GM12864 (cell line): ENCODE measurements at regions not wholly inside any gene's neighbourhood (a gene's known extent, or its start where the extent isn't known, plus 50 kb on each side); places are given as distances from the start of the nearest gene placed in this dataset.

Source experiments
- DNase-seq: peaks from one replicate; pipeline ENCODE4 v3.0.0-alpha.2; 2011; ENCODE audit warnings: low read depth
- H3K4me3 ChIP-seq: 2 replicates; pipeline ENCODE4 v1.5.1; 2011; ENCODE audit warnings: mild to moderate bottlenecking, low read depth, low read length, control low read depth
- TF ChIP-seq, protein P1 (sequence below): IDR thresholded peaks from 2 replicates; pipeline ENCODE4 v1.5.1; 2011; ENCODE audit warnings: low read depth, mild to moderate bottlenecking, moderate library complexity, low read length, control low read depth, inconsistent platforms; ENCODE audit errors: missing control alignments

- TF ChIP-seq, protein P1, sequence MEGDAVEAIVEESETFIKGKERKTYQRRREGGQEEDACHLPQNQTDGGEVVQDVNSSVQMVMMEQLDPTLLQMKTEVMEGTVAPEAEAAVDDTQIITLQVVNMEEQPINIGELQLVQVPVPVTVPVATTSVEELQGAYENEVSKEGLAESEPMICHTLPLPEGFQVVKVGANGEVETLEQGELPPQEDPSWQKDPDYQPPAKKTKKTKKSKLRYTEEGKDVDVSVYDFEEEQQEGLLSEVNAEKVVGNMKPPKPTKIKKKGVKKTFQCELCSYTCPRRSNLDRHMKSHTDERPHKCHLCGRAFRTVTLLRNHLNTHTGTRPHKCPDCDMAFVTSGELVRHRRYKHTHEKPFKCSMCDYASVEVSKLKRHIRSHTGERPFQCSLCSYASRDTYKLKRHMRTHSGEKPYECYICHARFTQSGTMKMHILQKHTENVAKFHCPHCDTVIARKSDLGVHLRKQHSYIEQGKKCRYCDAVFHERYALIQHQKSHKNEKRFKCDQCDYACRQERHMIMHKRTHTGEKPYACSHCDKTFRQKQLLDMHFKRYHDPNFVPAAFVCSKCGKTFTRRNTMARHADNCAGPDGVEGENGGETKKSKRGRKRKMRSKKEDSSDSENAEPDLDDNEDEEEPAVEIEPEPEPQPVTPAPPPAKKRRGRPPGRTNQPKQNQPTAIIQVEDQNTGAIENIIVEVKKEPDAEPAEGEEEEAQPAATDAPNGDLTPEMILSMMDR: no peak
- no peak overlapping the region for H3K4me3 ChIP-seq
- no peak for DNase-seq
These were observed 2102.3 kb upstream of the CELF4 start for GRCh38 chr18:39667905-39668304.

DNA sequence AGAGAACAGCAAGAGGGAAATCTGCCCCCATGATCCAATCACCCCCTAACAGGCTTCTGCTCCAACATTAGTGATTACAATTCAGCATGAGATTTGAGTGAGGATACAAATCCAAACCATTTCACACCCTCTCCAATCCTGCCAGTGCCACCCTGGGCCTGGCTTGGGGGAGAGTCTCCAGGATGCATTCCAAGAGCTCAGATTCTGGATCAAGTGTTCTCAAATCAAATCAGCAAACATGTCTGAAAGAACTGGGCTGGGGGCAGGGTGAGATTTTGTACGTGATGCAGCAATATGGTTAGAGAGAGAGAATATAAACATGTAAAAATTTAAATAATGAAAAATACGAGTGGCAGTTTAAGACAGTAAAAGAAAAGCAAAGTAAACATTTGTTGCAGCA lies 2100.9 kb upstream of the CELF4 start:
- TF ChIP-seq, protein P1: no peak
- no peak for DNase-seq
- no peak overlapping the region for H3K4me3 ChIP-seq

GRCh38 chr18:39661856-39662366 lies 2096.3 kb upstream of the CELF4 start:
- TF ChIP-seq, protein P1: no peak
- no peak for DNase-seq
- no peak overlapping the region for H3K4me3 ChIP-seq

GRCh38 chr18:39660141-39660540 lies 2094.5 kb upstream of the CELF4 start:
- no peak for DNase-seq
- no peak overlapping the region for H3K4me3 ChIP-seq
- TF ChIP-seq, protein P1: no peak

DNA sequence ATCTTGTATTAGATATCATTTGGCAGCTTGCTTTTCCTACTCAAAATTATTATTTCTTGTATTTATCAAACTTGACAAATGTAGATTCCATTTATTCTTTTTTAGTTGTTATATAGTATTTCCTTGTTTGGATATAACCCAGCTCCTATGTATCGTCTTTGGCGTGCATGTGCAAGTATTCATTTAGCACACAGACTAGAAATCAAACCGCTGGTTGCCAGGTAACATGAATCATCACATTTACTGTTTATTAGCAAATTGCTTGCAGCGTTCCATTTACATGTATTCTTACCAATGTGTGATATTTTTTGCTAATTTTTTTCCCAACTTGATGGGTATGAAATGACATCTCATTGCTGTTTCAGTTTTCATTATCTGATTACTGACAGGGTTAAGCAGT lies 2089.7 kb upstream of the CELF4 start:
- TF ChIP-seq, protein P1: no peak
- DNase-seq: no peak
- H3K4me3 ChIP-seq: no peak overlapping the region

DNA sequence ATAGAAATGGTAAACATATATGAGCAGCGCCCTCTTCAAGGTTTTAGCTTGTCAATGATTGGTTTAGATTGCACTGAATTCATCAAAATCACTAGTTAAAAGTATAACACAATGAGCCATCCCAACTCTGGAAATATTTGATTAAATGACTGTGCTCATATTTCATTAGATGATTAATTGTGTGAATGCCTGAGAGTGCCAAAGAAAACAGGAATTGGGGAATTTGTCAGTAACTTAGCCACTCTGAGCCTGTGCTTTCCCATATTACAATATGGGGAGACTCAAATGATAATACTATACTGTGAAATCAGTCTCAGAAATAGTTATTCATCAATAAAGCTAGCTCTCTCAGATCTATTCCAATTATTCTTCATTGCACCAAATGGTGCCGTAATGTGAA lies 2087.6 kb upstream of the CELF4 start:
- H3K4me3 ChIP-seq: no peak overlapping the region
- DNase-seq: no peak
- TF ChIP-seq, protein P1: no peak

- no peak overlapping the region for H3K4me3 ChIP-seq
- TF ChIP-seq, protein P1: no peak
These were observed 2083.0 kb upstream of the CELF4 start for GRCh38 chr18:39648616-39649015.

More at GRCh38 chr18:39648616-39649015, 2083.0 kb upstream of the CELF4 start:
- no peak for DNase-seq
